Omental fat pad (tissue), 3 donors: ENCODE measurements at regions not wholly inside any gene's neighbourhood (a gene's known extent, or its start where the extent isn't known, plus 50 kb on each side); places are given as distances from the start of the nearest gene placed in this dataset.

Source experiments
- ATAC-seq: fragments of 150-250 bp; one replicate; pipeline ENCODE4 v1.9.1; 2016; ENCODE audit warnings: mild to moderate bottlenecking, moderate library complexity; ENCODE audit not compliant: low FRiP score
- DNase-seq: peaks from one replicate; pipeline ENCODE4 v3.0.0-alpha.2; 2019; ENCODE audit warnings: low spot score
- TF ChIP-seq, protein P1 (sequence below), 3 donors: fragments of 450-650 bp; IDR thresholded peaks; one replicate each; pipeline ENCODE4 v1.5.1; 2016 to 2017; ENCODE audit warnings: antibody characterized with exemption in 3 of 3, mild to moderate bottlenecking in 3 of 3, moderate library complexity in 2 of 3

GRCh38 chr14:94685166-94685581, 73.0 kb downstream of the SERPINA3 start:
- TF ChIP-seq, protein P1, sequence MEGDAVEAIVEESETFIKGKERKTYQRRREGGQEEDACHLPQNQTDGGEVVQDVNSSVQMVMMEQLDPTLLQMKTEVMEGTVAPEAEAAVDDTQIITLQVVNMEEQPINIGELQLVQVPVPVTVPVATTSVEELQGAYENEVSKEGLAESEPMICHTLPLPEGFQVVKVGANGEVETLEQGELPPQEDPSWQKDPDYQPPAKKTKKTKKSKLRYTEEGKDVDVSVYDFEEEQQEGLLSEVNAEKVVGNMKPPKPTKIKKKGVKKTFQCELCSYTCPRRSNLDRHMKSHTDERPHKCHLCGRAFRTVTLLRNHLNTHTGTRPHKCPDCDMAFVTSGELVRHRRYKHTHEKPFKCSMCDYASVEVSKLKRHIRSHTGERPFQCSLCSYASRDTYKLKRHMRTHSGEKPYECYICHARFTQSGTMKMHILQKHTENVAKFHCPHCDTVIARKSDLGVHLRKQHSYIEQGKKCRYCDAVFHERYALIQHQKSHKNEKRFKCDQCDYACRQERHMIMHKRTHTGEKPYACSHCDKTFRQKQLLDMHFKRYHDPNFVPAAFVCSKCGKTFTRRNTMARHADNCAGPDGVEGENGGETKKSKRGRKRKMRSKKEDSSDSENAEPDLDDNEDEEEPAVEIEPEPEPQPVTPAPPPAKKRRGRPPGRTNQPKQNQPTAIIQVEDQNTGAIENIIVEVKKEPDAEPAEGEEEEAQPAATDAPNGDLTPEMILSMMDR (IDR thresholded peaks at IDR 0.05): no peak
- DNase-seq: no peak
- ATAC-seq: no peak

DNA sequence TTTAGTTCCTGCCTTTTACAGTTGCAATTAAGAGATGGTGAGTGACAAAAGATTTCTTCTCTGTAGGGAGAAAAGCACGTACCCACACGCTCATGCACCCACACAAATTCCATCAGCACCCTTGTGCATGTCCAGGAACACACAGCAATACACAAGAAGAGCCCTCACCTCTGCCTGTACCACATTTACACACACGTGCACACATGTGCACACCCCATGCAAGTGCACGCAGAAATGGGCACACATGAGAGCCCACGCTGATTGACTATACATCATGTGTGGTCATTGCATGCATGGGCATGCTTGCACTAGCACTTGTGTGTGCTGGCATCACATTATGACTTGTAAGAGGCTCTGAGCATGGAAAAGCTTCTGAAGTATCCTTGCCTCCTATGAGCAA, 70.5 kb downstream of the SERPINA3 start:
- no peak for DNase-seq
- no peak for ATAC-seq
- TF ChIP-seq, protein P1 (IDR thresholded peaks at IDR 0.05): no peak

GRCh38 chr14:94682061-94682516, 69.9 kb downstream of the SERPINA3 start:
- ATAC-seq: no peak
- DNase-seq: no peak
- TF ChIP-seq, protein P1 (IDR thresholded peaks at IDR 0.05): no peak

DNA sequence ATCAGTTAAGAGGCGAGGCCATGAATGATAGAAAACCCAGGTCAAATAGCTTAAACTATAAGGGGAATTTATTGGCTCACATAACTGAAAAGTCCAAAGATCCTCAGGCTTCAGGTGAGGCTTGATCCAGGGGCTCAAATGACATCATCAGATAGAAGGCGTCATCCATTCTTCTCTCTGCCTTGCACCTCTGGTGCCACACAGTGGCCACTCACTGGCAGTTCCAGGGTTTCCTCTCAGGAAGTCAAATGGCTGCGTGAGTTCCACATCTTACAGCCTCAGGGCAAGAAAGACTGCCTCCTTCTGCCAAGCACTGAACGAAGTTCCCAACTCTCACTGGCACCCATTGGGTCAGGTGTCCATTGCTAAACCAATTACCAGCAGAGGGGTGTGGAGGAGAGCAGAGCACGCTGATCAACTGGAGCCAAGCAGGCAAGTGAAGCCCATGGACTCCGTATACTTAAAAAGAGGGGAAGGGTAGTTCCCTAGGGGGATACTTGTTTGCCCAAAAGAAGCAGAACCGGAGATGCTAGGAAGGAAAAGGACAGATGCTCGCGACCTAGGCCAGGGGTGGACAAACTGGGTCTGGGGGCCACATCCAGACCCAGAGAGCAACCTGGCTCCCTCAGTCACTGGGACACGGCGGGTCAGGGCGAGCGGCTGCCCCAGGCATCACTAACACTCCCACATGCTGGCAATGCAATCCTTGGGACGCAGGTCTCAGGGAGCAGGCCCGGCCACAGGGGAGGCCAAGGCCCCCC, 69.3 kb downstream of the SERPINA3 start:
- TF ChIP-seq, protein P1 (IDR thresholded peaks at IDR 0.05): no peak
- ATAC-seq (no peak), DNase-seq (no peak)

- TF ChIP-seq, protein P1 (IDR thresholded peaks at IDR 0.05): no peak
- DNase-seq: no peak
- no peak for ATAC-seq
Measured at GRCh38 chr14:94680862-94681288, 68.7 kb downstream of the SERPINA3 start.

- DNase-seq (no peak), ATAC-seq (no peak)
- TF ChIP-seq, protein P1 (IDR thresholded peaks at IDR 0.05): no peak
Measured at GRCh38 chr14:94679937-94680861, 68.0 kb downstream of the SERPINA3 start.
